Activated CD8-positive, alpha-beta memory T cell treated with anti-CD3 and anti-CD28 coated beads, Interleukin-2, amount 50 U/mL, for 4 hours (primary cell): ENCODE measurements at regions not wholly inside any gene's neighbourhood (a gene's known extent, or its start where the extent isn't known, plus 50 kb on each side); places are given as distances from the start of the nearest gene placed in this dataset.

Experiments used
- DNase-seq: peaks from one replicate; pipeline ENCODE4 v3.0.0-alpha.2; 2020

DNA sequence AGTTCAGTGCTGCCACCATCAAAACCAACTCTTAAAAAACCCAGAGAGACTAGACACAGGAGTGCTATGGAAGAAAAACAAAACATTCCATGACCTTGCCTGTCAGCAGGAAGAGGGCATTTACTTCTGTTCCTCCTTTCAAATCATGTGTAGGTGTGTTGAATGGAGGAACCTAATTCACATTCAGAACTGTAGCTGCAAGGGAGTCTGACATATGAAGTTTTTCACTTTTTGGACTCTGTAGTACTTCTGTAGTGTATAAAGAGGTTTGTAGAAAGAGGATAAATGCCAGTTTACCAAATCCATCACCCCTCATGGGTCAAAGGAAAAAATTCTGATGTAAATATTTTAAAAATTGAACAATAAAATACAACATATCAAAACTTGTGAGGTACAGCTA, 51.1 kb upstream of the SYPL1 start:
- DNase-seq = no peak
